Central memory CD8-positive, alpha-beta T cell (primary cell): ENCODE measurements at regions not wholly inside any gene's neighbourhood (a gene's known extent, or its start where the extent isn't known, plus 50 kb on each side); places are given as distances from the start of the nearest gene placed in this dataset.

Experiments
- ATAC-seq: fragments of 150-1000 bp; cut with Tn5 transposase; replicated peaks from 2 replicates; pipeline ENCODE4 v1.10.0; 2022; ENCODE audit warnings: mild to moderate bottlenecking, moderate FRiP score, moderate number of reproducible peaks; ENCODE audit not compliant: poor library complexity, severe bottlenecking; ENCODE audit errors: extremely low read depth
- DNase-seq, 2 donors: peaks; one replicate each; pipeline ENCODE4 v3.0.0; 2021; ENCODE audit warnings: low spot score in 2 of 2
- H3K27ac Mint-ChIP-seq: one replicate; pipeline ENCODE4 v1.8.0; 2022; ENCODE audit warnings: low read depth, mild to moderate bottlenecking, moderate library complexity, mixed read lengths
- H3K27me3 Mint-ChIP-seq: one replicate; pipeline ENCODE4 v1.8.0; 2022; ENCODE audit warnings: mixed read lengths
- H3K36me3 Mint-ChIP-seq: one replicate; pipeline ENCODE4 v1.8.0; 2022; ENCODE audit warnings: mild to moderate bottlenecking, moderate library complexity, mixed read lengths; ENCODE audit not compliant: insufficient read depth
- H3K4me1 Mint-ChIP-seq: one replicate; pipeline ENCODE4 v1.8.0; 2022; ENCODE audit warnings: mixed read lengths
- H3K4me3 Mint-ChIP-seq: one replicate; pipeline ENCODE4 v1.8.0; 2022; ENCODE audit warnings: mild to moderate bottlenecking, moderate library complexity, mixed read lengths
- H3K9me3 Mint-ChIP-seq: one replicate; pipeline ENCODE4 v1.8.0; 2022; ENCODE audit warnings: mixed read lengths

DNA sequence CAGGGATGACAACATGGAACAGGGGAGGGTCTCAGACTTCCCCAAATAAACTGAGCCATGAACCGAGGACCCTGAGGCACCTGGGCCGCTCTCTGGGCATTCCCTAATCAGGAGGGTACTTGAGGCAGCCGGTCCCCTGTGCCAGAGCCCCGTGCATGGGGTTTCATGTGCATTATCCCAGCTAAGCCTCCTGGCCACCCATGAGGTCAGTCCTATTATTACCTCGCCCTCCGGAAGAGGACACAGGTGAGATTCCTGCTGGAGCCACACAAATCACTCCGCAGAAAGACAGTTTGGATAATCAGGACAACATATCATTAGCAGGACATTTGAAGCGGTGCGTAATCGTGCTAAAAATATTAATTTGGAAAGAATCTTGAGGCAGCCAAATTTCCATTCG lies 274.0 kb downstream of the PARN start:
- no peaks in the 10 kb centered on the region for H3K36me3 Mint-ChIP-seq

DNA sequence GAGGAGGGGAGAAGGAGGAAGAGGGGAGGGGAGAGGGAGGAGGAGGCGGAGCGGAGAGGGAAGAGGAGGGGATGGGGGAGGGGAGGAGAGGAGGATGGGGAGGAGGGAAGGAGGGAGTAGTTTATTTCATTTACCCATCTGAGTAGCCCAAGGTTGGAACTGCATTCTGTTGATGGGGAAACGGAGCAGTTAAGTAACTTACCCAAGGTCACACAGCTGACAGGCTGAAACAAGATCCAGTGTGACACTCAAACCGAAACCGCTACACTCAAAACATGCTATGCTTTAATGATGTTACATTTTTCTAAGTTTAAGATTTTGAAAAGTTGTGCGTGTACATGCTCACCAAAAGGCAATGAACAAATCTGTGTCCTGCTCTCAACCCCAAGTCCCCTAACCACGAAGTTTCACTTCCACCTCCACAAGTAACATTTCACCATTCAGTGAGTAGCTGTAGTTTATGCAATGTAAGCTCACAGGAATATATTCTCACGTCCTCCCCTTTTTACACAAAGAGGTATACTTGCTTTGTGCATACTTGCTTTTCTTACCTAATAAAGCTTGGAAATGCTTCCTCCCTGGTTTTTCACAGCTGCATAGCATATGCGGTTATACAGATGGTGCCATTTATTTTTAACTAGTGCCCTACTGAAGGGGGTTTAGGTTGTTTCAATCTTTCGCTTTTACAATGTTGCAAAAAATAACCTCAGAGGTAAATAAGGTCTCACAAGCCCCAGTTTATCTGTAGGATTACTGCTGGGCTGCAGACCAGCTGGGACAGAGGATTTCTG lies 275.3 kb downstream of the PARN start:
- H3K36me3 Mint-ChIP-seq, result no peaks in the 10 kb centered on the region
- no peaks in the 10 kb centered on the region for H3K27me3 Mint-ChIP-seq
- ATAC-seq (peak; percentile 69), DNase-seq (no peak)
- H3K4me3 Mint-ChIP-seq, result peak overlapping the region; percentile 62
- no peaks in the 10 kb centered on the region for H3K9me3 Mint-ChIP-seq
- H3K27ac Mint-ChIP-seq, result no peak overlapping the region
- peaks cover 6% of the 10 kb centered on the region for H3K4me1 Mint-ChIP-seq

More for the DNA sequence above, 274.0 kb downstream of the PARN start:
- Mint-ChIP-seq H3K27ac (no peak overlapping the region), H3K9me3 (no peaks in the 10 kb centered on the region), H3K4me1 (peaks cover 6% of the 10 kb centered on the region), H3K27me3 (peaks cover under 1% of the 10 kb centered on the region), H3K4me3 (no peak overlapping the region)
- no peak for DNase-seq
- ATAC-seq, result no peak

DNA sequence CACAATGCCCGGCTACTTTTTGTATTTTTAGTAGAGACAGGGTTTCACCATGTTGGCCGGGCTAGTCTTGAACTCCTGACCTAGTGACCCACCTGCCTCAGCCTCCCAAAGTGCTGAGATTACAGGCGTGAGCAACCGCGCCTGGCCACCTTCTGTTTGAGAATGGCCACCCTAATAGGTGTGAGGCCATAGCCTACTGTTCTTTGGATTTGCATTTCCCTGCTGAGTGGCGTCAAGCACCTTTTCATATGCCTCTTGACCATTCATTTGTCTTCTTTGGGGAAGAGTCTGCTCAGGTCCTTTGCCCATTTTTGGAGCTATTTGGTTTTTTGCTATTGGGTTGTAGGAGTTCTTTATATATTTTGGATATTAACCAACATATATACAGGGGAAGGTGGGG lies 276.7 kb downstream of the PARN start:
- H3K36me3 Mint-ChIP-seq, result no peaks in the 10 kb centered on the region
- peak overlapping the region; percentile 18 for H3K4me3 Mint-ChIP-seq
- H3K27ac Mint-ChIP-seq, result no peak overlapping the region
- H3K9me3 Mint-ChIP-seq, result no peaks in the 10 kb centered on the region
- peaks cover 6% of the 10 kb centered on the region for H3K4me1 Mint-ChIP-seq
- DNase-seq (no peak), ATAC-seq (no peak)
- H3K27me3 Mint-ChIP-seq, result no peaks in the 10 kb centered on the region

GRCh38 chr16:14351647-14352046 lies 278.4 kb downstream of the PARN start:
- DNase-seq (no peak), ATAC-seq (no peak)
- Mint-ChIP-seq H3K4me3 (no peak overlapping the region), H3K27ac (no peak overlapping the region), H3K4me1 (peaks cover 6% of the 10 kb centered on the region), H3K27me3 (peaks cover 2% of the 10 kb centered on the region), H3K36me3 (no peaks in the 10 kb centered on the region), H3K9me3 (no peaks in the 10 kb centered on the region)

DNA sequence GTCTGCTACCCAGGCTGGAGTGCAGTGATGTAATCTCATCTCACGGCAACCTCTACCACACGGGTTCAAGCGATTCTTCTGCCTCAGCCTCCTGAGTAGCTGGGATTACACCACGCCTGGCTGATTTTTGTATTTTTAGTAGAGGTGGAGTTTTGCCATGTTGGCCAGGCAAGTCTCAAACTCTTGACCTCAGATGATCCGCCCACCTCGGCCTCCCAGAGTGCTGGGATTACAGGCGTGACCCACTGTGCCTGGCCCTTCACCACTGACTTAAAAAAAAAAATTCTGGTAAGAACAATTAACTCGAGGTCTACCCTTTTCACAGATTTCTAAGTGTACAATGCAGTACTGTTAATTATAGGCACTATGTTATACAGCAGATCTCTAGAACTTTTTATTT lies 279.4 kb downstream of the PARN start:
- H3K4me3 Mint-ChIP-seq, result no peak overlapping the region
- no peaks in the 10 kb centered on the region for H3K36me3 Mint-ChIP-seq
- DNase-seq, result no peak
- H3K27ac Mint-ChIP-seq, result no peak overlapping the region
- peaks cover 6% of the 10 kb centered on the region for H3K4me1 Mint-ChIP-seq
- peaks cover 11% of the 10 kb centered on the region for H3K27me3 Mint-ChIP-seq
- H3K9me3 Mint-ChIP-seq, result peaks cover 6% of the 10 kb centered on the region
- ATAC-seq, result no peak

GRCh38 chr16:14350081-14350480 lies 279.0 kb downstream of the MRTFB start:
- peaks cover 6% of the 10 kb centered on the region for H3K9me3 Mint-ChIP-seq
- H3K4me1 Mint-ChIP-seq, result peaks cover 5% of the 10 kb centered on the region
- H3K4me3 Mint-ChIP-seq, result no peak overlapping the region
- no peaks in the 10 kb centered on the region for H3K36me3 Mint-ChIP-seq
- no peak overlapping the region for H3K27ac Mint-ChIP-seq
- H3K27me3 Mint-ChIP-seq, result peaks cover 15% of the 10 kb centered on the region
- ATAC-seq, result no peak
- DNase-seq, result no peak

GRCh38 chr16:14347706-14348105 lies 276.6 kb downstream of the MRTFB start:
- no peak overlapping the region for H3K27ac Mint-ChIP-seq
- DNase-seq (no peak), ATAC-seq (no peak)
- no peaks in the 10 kb centered on the region for H3K4me1 Mint-ChIP-seq
- peaks cover 33% of the 10 kb centered on the region for H3K27me3 Mint-ChIP-seq
- no peak overlapping the region for H3K4me3 Mint-ChIP-seq
- no peaks in the 10 kb centered on the region for H3K36me3 Mint-ChIP-seq
- H3K9me3 Mint-ChIP-seq, result peaks cover 11% of the 10 kb centered on the region

DNA sequence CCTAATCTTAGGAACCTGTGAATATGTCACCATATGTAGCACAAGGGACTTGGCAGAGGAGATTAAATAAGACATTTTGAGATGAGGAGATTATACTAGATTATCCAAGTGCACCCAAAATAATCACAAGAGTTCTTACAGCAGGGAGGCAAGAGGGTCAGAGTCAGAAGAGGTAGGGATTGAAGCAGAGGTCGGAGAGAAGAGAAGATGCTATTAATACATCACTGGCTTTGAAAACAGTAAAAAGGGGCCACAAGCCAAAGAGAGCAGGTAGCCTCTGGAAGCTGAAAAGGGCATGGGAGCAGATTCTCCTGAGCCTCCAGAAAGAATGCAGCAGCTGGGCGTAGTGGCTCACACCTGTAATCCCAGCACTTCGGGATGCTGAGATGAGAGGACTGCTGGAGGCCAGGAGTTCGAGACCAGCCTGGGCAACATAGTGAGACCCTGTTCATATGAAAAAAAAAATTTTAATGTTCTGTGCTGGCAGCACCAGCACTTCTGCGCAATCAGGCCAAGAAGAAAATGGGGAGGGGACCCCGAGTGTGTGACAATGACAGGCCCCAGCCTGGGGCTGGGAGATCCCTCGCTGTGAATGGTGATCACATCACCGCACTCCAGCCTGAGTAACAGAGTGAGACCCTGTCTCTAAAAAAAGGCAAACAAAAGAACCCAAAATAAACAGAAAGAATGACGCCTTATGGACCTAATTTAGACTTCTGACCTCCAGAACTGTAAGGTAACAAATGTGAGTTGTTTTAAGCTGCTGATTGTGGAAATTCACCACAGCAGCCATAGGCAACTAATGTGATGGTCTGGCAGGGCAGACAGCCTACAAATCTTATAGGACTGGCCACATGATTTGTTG lies 275.4 kb downstream of the MRTFB start:
- Mint-ChIP-seq H3K36me3 (no peaks in the 10 kb centered on the region), H3K4me1 (no peaks in the 10 kb centered on the region), H3K27ac (no peak overlapping the region), H3K4me3 (no peak overlapping the region), H3K9me3 (peaks cover 13% of the 10 kb centered on the region), H3K27me3 (peaks cover 33% of the 10 kb centered on the region)
- no peak for ATAC-seq
- no peak for DNase-seq

GRCh38 chr16:14345512-14346115 lies 274.5 kb downstream of the MRTFB start:
- peaks cover 13% of the 10 kb centered on the region for H3K9me3 Mint-ChIP-seq
- H3K4me1 Mint-ChIP-seq, result no peaks in the 10 kb centered on the region
- no peak for ATAC-seq
- DNase-seq, result no peak
- peaks cover 33% of the 10 kb centered on the region for H3K27me3 Mint-ChIP-seq
- no peak overlapping the region for H3K4me3 Mint-ChIP-seq
- H3K36me3 Mint-ChIP-seq, result no peaks in the 10 kb centered on the region
- no peak overlapping the region for H3K27ac Mint-ChIP-seq

- Mint-ChIP-seq H3K9me3 (peaks cover 13% of the 10 kb centered on the region), H3K27me3 (peaks cover 33% of the 10 kb centered on the region), H3K27ac (no peak overlapping the region), H3K36me3 (no peaks in the 10 kb centered on the region), H3K4me3 (no peak overlapping the region), H3K4me1 (no peaks in the 10 kb centered on the region)
- DNase-seq (no peak), ATAC-seq (no peak)
These were observed 273.8 kb downstream of the MRTFB start for GRCh38 chr16:14344945-14345344.

GRCh38 chr16:14344292-14344691 lies 273.2 kb downstream of the MRTFB start:
- H3K27ac Mint-ChIP-seq, result no peak overlapping the region
- peaks cover 33% of the 10 kb centered on the region for H3K27me3 Mint-ChIP-seq
- DNase-seq (no peak), ATAC-seq (no peak)
- H3K4me3 Mint-ChIP-seq, result no peak overlapping the region
- no peaks in the 10 kb centered on the region for H3K36me3 Mint-ChIP-seq
- peaks cover 13% of the 10 kb centered on the region for H3K9me3 Mint-ChIP-seq
- H3K4me1 Mint-ChIP-seq, result no peaks in the 10 kb centered on the region

DNA sequence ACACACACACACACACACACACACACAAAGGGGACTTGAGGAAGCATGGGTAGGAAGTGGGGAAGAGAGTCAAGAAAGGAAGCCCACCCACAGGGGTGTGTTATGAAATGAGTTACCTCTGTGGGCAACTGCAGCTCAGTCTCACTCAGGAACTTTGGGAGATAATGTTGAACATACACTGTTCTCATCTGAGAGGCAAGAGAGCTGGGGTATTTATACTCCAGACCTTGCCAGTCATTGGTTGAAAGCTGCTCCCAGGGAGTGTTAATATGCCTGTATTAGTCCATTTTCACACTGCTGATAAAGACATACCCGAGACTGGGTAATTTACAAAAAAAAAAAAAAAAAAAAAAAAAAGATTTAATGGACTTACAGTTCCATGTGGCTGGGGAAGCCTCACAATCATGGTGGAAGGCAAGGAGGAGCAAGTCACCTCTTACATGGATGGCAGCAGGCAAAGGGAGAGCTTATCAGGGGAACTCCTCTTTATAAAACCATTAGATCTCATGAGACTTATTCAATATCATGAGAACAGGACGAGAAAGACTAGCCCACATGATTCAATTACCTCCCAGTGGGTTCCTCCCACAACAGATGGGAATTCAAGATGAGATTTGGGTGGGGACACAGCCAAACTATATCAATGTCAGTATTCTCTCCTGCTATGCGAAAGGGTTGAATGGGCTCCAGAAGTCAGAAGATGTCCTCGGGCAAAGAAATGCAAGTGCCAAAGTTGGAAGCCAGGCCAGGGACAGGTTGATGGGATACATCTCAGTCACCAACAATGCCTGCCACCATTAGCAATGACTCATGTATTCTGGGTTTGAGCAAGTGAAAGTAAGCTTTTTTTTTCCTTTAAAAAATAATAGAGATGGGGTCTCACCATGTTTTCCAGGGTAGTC lies 270.5 kb downstream of the MRTFB start:
- Mint-ChIP-seq H3K27ac (no peak overlapping the region), H3K9me3 (peaks cover 13% of the 10 kb centered on the region)
- no peak for ATAC-seq

More for the DNA sequence above, 270.5 kb downstream of the MRTFB start:
- no peaks in the 10 kb centered on the region for H3K4me1 Mint-ChIP-seq
- H3K36me3 Mint-ChIP-seq, result no peaks in the 10 kb centered on the region
- H3K4me3 Mint-ChIP-seq, result no peak overlapping the region
- no peak for DNase-seq
- peaks cover 30% of the 10 kb centered on the region for H3K27me3 Mint-ChIP-seq
